SK-N-SH (cell line): ENCODE measurements at regions not wholly inside any gene's neighbourhood (a gene's known extent, or its start where the extent isn't known, plus 50 kb on each side); places are given as distances from the start of the nearest gene placed in this dataset.

Source experiments
- CTCF ChIA-PET: fragments of 300-600, 350-600 bp; formaldehyde crosslinking; extraction: SDS; loops from one replicate; lab custom pipeline; 2021; lab: Yijun Ruan, JAX
- POLR2A ChIA-PET: fragments of 350-600 bp; sonication (Branson Sonifier 250); formaldehyde crosslinking; extraction: SDS; loops from one replicate; lab custom pipeline; 2020; ENCODE audit warnings: antibody characterized with exemption, inconsistent platforms; lab: Yijun Ruan, JAX
- DNase-seq: peaks from one replicate; pipeline ENCODE4 v3.0.0; 2012
- H2AFZ ChIP-seq: fragments of 200-600 bp; sonication (generic); 2 replicates; pipeline ENCODE4 v1.8.1; 2016; ENCODE audit warnings: antibody characterized with exemption, mild to moderate bottlenecking, low read depth
- H3F3A ChIP-seq: fragments of 200-600 bp; sonication (generic); replicated peaks from 2 replicates; pipeline ENCODE3; 2016; ENCODE audit warnings: antibody characterized with exemption, mild to moderate bottlenecking; ENCODE audit not compliant: insufficient read depth
- H3K27ac ChIP-seq, 2 experiments: fragments of 200-500 bp in 1 of 2; fragments of 200-600 bp in 1 of 2; sonication (Bioruptor generic) in 1 of 2; sonication (generic), shearing (Covaris generic) in 1 of 2; 2 replicates each; pipeline versions ENCODE4 v1.5.1 to v1.6.1; 2014 to 2016; ENCODE audit warnings: low read depth in 2 of 2, inconsistent platforms in 1 of 2, low read length in 1 of 2, mild to moderate bottlenecking in 1 of 2, mixed read lengths in 1 of 2
- H3K27me3 ChIP-seq: fragments of 200-600 bp; sonication (generic), shearing (Covaris generic); 2 replicates; pipeline ENCODE4 v1.6.1; 2016; ENCODE audit warnings: mixed run types; ENCODE audit not compliant: insufficient read depth
- H3K36me3 ChIP-seq, 2 experiments: fragments of 200-500 bp in 1 of 2; fragments of 200-600 bp in 1 of 2; sonication (Bioruptor generic) in 1 of 2; sonication (generic) in 1 of 2; replicated peaks in 1 of 2; 2 replicates each; pipeline versions ENCODE3 to v1.5.1; 2014 to 2016; ENCODE audit warnings: low read length in 1 of 2, mild to moderate bottlenecking in 1 of 2; ENCODE audit not compliant: insufficient read depth in 2 of 2, control insufficient read depth in 1 of 2
- H3K4me1 ChIP-seq, 2 experiments: fragments of 200-500 bp in 1 of 2; fragments of 200-600 bp in 1 of 2; sonication (Bioruptor generic) in 1 of 2; sonication (generic), shearing (Covaris generic) in 1 of 2; 2 replicates each; pipeline versions ENCODE4 v1.5.1 to v1.6.1; 2014 to 2016; ENCODE audit warnings: low read depth in 1 of 2, low read length in 1 of 2, mixed run types in 1 of 2; ENCODE audit not compliant: insufficient read depth in 2 of 2, control insufficient read depth in 1 of 2
- H3K4me2 ChIP-seq: fragments of 200-600 bp; sonication (generic), shearing (Covaris generic); 2 replicates; pipeline ENCODE4 v1.6.1; 2017; ENCODE audit warnings: mixed run types
- H3K4me3 ChIP-seq, 2 experiments: fragments of 200-500 bp in 1 of 2; fragments of 200-600 bp in 1 of 2; sonication (Bioruptor generic) in 1 of 2; sonication (generic), shearing (Covaris generic) in 1 of 2; 2 replicates each; pipeline versions ENCODE4 v1.5.1 to v1.8.1; 2014 to 2016; ENCODE audit warnings: low read depth in 2 of 2, inconsistent platforms in 1 of 2, low read length in 1 of 2, mild to moderate bottlenecking in 1 of 2, mixed read lengths in 1 of 2, moderate library complexity in 1 of 2
- H3K79me2 ChIP-seq: fragments of 200-600 bp; sonication (generic); 2 replicates; pipeline ENCODE4 v1.8.1; 2017; ENCODE audit warnings: mild to moderate bottlenecking; ENCODE audit not compliant: insufficient read depth
- H3K9ac ChIP-seq: fragments of 200-600 bp; sonication (generic); 2 replicates; pipeline ENCODE4 v1.6.1; 2017; ENCODE audit warnings: mixed run types
- H3K9me2 ChIP-seq: fragments of 200-600 bp; sonication (generic); 2 replicates; pipeline ENCODE4 v1.6.1; 2017; ENCODE audit warnings: mixed run types
- H3K9me3 ChIP-seq: fragments of 200-600 bp; sonication (generic); 2 replicates; pipeline ENCODE4 v1.6.1; 2017; ENCODE audit warnings: mixed run types, mild to moderate bottlenecking, moderate library complexity
- H4K20me1 ChIP-seq: fragments of 200-600 bp; sonication (generic); 2 replicates; pipeline ENCODE4 v1.6.1; 2017; ENCODE audit warnings: mild to moderate bottlenecking, mixed run types; ENCODE audit not compliant: insufficient read depth
- ELF1 ChIP-seq: IDR thresholded peaks from 2 replicates; pipeline ENCODE4 v1.4.0; 2012
- EP300 ChIP-seq, 2 experiments: IDR thresholded peaks; 2 replicates each; pipeline versions ENCODE4 v1.4.0 to v1.6.1; 2012; ENCODE audit warnings: borderline replicate concordance in 1 of 2, low read depth in 1 of 2, low read length in 1 of 2
- EZH2phosphoT487 ChIP-seq: fragments of 200-600 bp; sonication (generic); IDR thresholded peaks from 2 replicates; pipeline ENCODE4 v1.6.1; 2017; ENCODE audit warnings: low read depth, mixed run types, mild to moderate bottlenecking, antibody characterized with exemption, moderate library complexity, borderline replicate concordance
- FOSL2 ChIP-seq: IDR thresholded peaks from 2 replicates; pipeline ENCODE4 v1.4.0; 2012; ENCODE audit warnings: low read depth, mild to moderate bottlenecking, moderate library complexity, borderline replicate concordance
- GABPA ChIP-seq: IDR thresholded peaks from 2 replicates; pipeline ENCODE4 v1.4.0; 2012; ENCODE audit warnings: low read depth, mild to moderate bottlenecking
- NRF1 ChIP-seq: IDR thresholded peaks from 2 replicates; pipeline ENCODE4 v1.6.1; 2012; ENCODE audit warnings: low read depth, mild to moderate bottlenecking, low read length
- RAD21 ChIP-seq: IDR thresholded peaks from 2 replicates; pipeline ENCODE4 v1.6.1; 2012; ENCODE audit warnings: mild to moderate bottlenecking, low read length
- RCOR1 ChIP-seq: fragments of 150-350 bp; IDR thresholded peaks from 2 replicates; pipeline ENCODE4 v1.6.1; 2017; ENCODE audit warnings: antibody characterized with exemption, low read length
- REST ChIP-seq: IDR thresholded peaks from 2 replicates; pipeline ENCODE4 v1.6.1; 2012; ENCODE audit warnings: mild to moderate bottlenecking, low read depth, low read length, moderate library complexity
- RFX5 ChIP-seq: IDR thresholded peaks from 2 replicates; pipeline ENCODE4 v1.6.1; 2012; ENCODE audit warnings: mild to moderate bottlenecking, improper control_type of control experiment, low read length
- YY1 ChIP-seq: IDR thresholded peaks from 2 replicates; pipeline ENCODE4 v1.4.0; 2012; ENCODE audit warnings: low read depth, mild to moderate bottlenecking
- WGBS: methylation state at CpG from one replicate; pipeline ENCODE4 v1.1.6; 2017; ENCODE audit warnings: low lambda C conversion rate; 5-methylcytosine and 5-hydroxymethylcytosine counted together
- TF ChIP-seq, protein P1 (sequence below): IDR thresholded peaks from 2 replicates; pipeline ENCODE4; 2012
- TF ChIP-seq, protein P2 (sequence below): fragments of 150-350 bp; IDR thresholded peaks from 2 replicates; pipeline ENCODE4 v1.6.1; 2016; ENCODE audit warnings: mild to moderate bottlenecking, low read depth, low read length

DNA sequence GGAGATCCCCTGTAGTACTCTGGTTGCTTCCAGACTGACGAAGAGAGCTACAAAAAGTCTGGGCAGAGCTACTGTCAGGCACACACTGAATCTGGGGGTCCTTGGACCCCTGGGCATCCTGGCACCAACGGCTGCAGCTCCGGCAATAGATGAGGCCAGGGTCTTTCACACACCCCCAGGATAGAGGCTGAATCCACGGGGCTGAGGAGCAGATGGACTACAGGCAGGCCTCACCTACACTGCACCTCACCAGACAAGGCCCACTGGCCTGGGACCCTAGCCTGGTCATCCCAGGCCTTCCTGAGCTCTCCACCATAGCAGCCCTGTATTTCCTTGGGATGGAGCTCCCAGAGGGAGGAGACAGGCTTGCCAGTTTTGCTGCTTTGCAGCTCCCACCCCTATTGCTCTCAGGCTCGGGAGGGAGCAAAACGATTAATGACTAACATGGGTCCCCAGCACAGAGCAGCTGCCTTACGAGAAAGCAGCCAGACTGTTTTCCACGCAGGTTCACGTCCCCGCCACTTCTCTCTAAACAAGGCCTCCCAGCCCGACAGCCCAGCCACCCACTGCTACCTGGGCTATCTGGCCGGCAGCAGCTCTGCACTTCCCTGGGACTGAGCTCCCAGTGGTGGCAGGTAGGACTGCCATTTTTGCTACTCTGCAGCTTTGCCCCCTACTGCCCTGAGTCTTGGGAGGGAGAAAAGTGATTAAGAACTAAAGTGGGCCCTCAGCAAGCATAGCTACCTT is 1022.5 kb upstream of the ADGRL2 start:
- 84% methylated on average over 8 of the region's 12 CpGs for WGBS
- ChIA-PET CTCF (interaction anchor here (1.2 kb wide), 1 partner anchor 15 kb away, joined by 3 read pairs; no protein-coding TSS in a partner anchor), POLR2A (no interaction called here)

GRCh38 chr1:80776266-80776665 is 1024.5 kb upstream of the ADGRL2 start:
- H3K4me3 ChIP-seq, result no peak overlapping the region
- no peaks in the 10 kb centered on the region for H3K9me3 ChIP-seq
- H3F3A ChIP-seq, result no peaks in the 10 kb centered on the region
- H3K27ac ChIP-seq, result no peak overlapping the region
- no peaks in the 10 kb centered on the region for H3K4me1 ChIP-seq
- TF ChIP-seq, protein P1, sequence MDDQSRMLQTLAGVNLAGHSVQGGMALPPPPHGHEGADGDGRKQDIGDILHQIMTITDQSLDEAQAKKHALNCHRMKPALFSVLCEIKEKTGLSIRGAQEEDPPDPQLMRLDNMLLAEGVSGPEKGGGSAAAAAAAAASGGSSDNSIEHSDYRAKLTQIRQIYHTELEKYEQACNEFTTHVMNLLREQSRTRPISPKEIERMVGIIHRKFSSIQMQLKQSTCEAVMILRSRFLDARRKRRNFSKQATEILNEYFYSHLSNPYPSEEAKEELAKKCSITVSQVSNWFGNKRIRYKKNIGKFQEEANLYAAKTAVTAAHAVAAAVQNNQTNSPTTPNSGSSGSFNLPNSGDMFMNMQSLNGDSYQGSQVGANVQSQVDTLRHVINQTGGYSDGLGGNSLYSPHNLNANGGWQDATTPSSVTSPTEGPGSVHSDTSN, result no peak
- TF ChIP-seq FOSL2 (no peak), RAD21 (no peak), EZH2phosphoT487 (no peak), GABPA (no peak)
- TF ChIP-seq, all 33 proteins: peak for 0
- H2AFZ ChIP-seq, result no peak overlapping the region
- CTCF ChIA-PET, result interaction anchor here (1.1 kb wide), 1 partner anchor 12 kb away, joined by 3 read pairs; no protein-coding TSS in a partner anchor
- H3K4me2 ChIP-seq, result no peak overlapping the region
- no peaks in the 10 kb centered on the region for H3K27me3 ChIP-seq
- DNase-seq, result no peak
- H3K9me2 ChIP-seq, result no peaks in the 10 kb centered on the region
- WGBS, result 82% methylated on average over 2 of the region's 2 CpGs
- no peaks in the 10 kb centered on the region for H4K20me1 ChIP-seq
- POLR2A ChIA-PET, result interaction anchor here (0.5 kb wide), 1 partner anchor 128 kb away, joined by 3 read pairs; no protein-coding TSS in a partner anchor
- no peak overlapping the region for H3K9ac ChIP-seq
- H3K79me2 ChIP-seq, result no peaks in the 10 kb centered on the region
- no peaks in the 10 kb centered on the region for H3K36me3 ChIP-seq

More for the DNA sequence above, 1022.5 kb upstream of the ADGRL2 start:
- no peak for DNase-seq
- H3K4me1 ChIP-seq, result no peaks in the 10 kb centered on the region
- TF ChIP-seq ELF1 (no peak), RCOR1 (no peak), YY1 (no peak), REST (no peak), RFX5 (no peak), EP300 (IDR thresholded peaks at IDR 0.05; ENCODE audit: borderline replicate concordance in 1 of 2, low read depth in 1 of 2, low read length in 1 of 2) (no peak), NRF1 (no peak)
- TF ChIP-seq, protein P2, sequence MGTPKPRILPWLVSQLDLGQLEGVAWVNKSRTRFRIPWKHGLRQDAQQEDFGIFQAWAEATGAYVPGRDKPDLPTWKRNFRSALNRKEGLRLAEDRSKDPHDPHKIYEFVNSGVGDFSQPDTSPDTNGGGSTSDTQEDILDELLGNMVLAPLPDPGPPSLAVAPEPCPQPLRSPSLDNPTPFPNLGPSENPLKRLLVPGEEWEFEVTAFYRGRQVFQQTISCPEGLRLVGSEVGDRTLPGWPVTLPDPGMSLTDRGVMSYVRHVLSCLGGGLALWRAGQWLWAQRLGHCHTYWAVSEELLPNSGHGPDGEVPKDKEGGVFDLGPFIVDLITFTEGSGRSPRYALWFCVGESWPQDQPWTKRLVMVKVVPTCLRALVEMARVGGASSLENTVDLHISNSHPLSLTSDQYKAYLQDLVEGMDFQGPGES, result no peak
- TF ChIP-seq, all 33 proteins: peak for 0
- H4K20me1 ChIP-seq, result no peaks in the 10 kb centered on the region
- no peak overlapping the region for H3K27ac ChIP-seq
- no peaks in the 10 kb centered on the region for H3K27me3 ChIP-seq
- H3K79me2 ChIP-seq, result no peaks in the 10 kb centered on the region
- H3K36me3 ChIP-seq, result no peaks in the 10 kb centered on the region
- no peaks in the 10 kb centered on the region for H3K9me3 ChIP-seq
- no peak overlapping the region for H2AFZ ChIP-seq
- H3K9me2 ChIP-seq, result no peaks in the 10 kb centered on the region
- H3F3A ChIP-seq, result no peaks in the 10 kb centered on the region
- no peak overlapping the region for H3K9ac ChIP-seq
- no peak overlapping the region for H3K4me2 ChIP-seq
- H3K4me3 ChIP-seq, result no peak overlapping the region
